Loucy (cell line): ENCODE measurements at regions not wholly inside any gene's neighbourhood (a gene's known extent, or its start where the extent isn't known, plus 50 kb on each side); places are given as distances from the start of the nearest gene placed in this dataset.

Experiments used
- H2AFZ ChIP-seq: fragments of 200-600 bp; sonication (generic); 2 replicates; pipeline ENCODE4 v1.6.0; 2016; ENCODE audit warnings: antibody characterized with exemption, mild to moderate bottlenecking, low read length, moderate library complexity
- H3F3A ChIP-seq: fragments of 200-600 bp; 2 replicates; pipeline ENCODE4 v1.6.0; 2016; ENCODE audit warnings: antibody characterized with exemption, low read depth, mild to moderate bottlenecking
- H3K27me3 ChIP-seq: fragments of 200-600 bp; sonication (generic); 2 replicates; pipeline ENCODE4 v1.6.1; 2014; ENCODE audit warnings: low read length, mild to moderate bottlenecking; ENCODE audit not compliant: insufficient read depth, poor library complexity, severe bottlenecking
- H3K36me3 ChIP-seq: fragments of 200-600 bp; sonication (generic); 2 replicates; pipeline ENCODE4 v1.6.1; 2016; ENCODE audit warnings: low read length; ENCODE audit not compliant: insufficient read depth
- H3K4me1 ChIP-seq: fragments of 200-600 bp; sonication (generic); 2 replicates; pipeline ENCODE4 v1.5.1; 2014; ENCODE audit warnings: low read length, mild to moderate bottlenecking; ENCODE audit not compliant: insufficient read depth, poor library complexity, severe bottlenecking
- H3K4me2 ChIP-seq: fragments of 200-600 bp; sonication (generic); 2 replicates; pipeline ENCODE4 v1.6.0; 2014; ENCODE audit warnings: antibody characterized with exemption, low read length, low read depth, mild to moderate bottlenecking; ENCODE audit not compliant: poor library complexity, severe bottlenecking
- H3K4me3 ChIP-seq: fragments of 200-600 bp; sonication (generic); 2 replicates; pipeline ENCODE4 v1.5.1; 2014; ENCODE audit warnings: low read length, mild to moderate bottlenecking, mixed read lengths; ENCODE audit not compliant: poor library complexity, severe bottlenecking
- H3K79me2 ChIP-seq: fragments of 200-600 bp; sonication (generic); 2 replicates; pipeline ENCODE4 v1.6.1; 2014; ENCODE audit warnings: low read length; ENCODE audit not compliant: insufficient read depth
- H3K9ac ChIP-seq: fragments of 200-600 bp; sonication (generic); 2 replicates; pipeline ENCODE4 v1.6.0; 2014; ENCODE audit warnings: mild to moderate bottlenecking, low read depth, low read length, moderate library complexity; ENCODE audit not compliant: poor library complexity, severe bottlenecking
- H3K9me2 ChIP-seq: fragments of 200-600 bp; sonication (generic); replicated peaks from 2 replicates; pipeline ENCODE4 v1.6.1; 2016; ENCODE audit warnings: low read depth, low read length, mixed read lengths
- H3K9me3 ChIP-seq: fragments of 200-600 bp; sonication (generic); 2 replicates; pipeline ENCODE4 v1.6.1; 2014; ENCODE audit warnings: mild to moderate bottlenecking, antibody characterized with exemption, low read length, low read depth; ENCODE audit not compliant: insufficient read depth
- H4K20me1 ChIP-seq: fragments of 200-600 bp; sonication (generic); 2 replicates; pipeline ENCODE4 v1.6.0; 2014; ENCODE audit warnings: antibody characterized with exemption, low read length, mild to moderate bottlenecking; ENCODE audit not compliant: insufficient read depth, poor library complexity, severe bottlenecking
- CTCF ChIP-seq: fragments of 200-600 bp; sonication (generic); conservative IDR thresholded peaks from 2 replicates; pipeline ENCODE4 v1.5.1; 2014; ENCODE audit warnings: mild to moderate bottlenecking, antibody characterized with exemption, low read length
- EZH2phosphoT487 ChIP-seq: fragments of 200-600 bp; IDR thresholded peaks from 2 replicates; pipeline ENCODE4 v1.6.1; 2018; ENCODE audit warnings: antibody characterized with exemption, mild to moderate bottlenecking, moderate library complexity, borderline replicate concordance

- Histone ChIP-seq H3F3A (no peaks in the 10 kb centered on the region), H3K4me1 (no peaks in the 10 kb centered on the region), H3K9me3 (no peaks in the 10 kb centered on the region), H3K79me2 (no peaks in the 10 kb centered on the region), H3K9ac (no peak overlapping the region), H3K4me3 (no peak overlapping the region), H2AFZ (no peak overlapping the region), H3K36me3 (no peaks in the 10 kb centered on the region), H3K9me2 (no peaks in the 10 kb centered on the region), H3K4me2 (no peak overlapping the region), H4K20me1 (no peaks in the 10 kb centered on the region), H3K27me3 (no peaks in the 10 kb centered on the region)
- TF ChIP-seq CTCF (no peak), EZH2phosphoT487 (no peak)
Observed at GRCh38 chr1:60753036-60753900, 329.1 kb upstream of the NFIA start.

DNA sequence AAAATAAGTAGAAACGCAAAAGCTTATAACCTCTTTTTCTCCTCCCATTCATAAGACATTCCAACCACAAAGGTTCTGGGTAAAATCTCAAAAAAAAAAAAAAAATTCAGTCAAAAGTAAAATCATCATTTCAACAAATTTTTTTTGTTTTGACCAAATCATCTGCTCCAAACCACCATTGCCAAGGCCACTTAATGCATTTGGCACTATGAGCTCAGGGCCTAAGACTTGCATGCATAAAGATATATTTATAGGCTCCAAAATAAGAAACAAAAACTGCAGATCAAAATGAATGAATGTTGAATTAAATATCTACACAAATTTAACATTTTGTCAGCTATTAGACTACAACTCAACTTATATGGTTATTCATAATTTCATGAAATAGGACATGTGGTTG lies 331.1 kb upstream of the NFIA start:
- Histone ChIP-seq H3K27me3 (no peaks in the 10 kb centered on the region), H3K9me3 (no peaks in the 10 kb centered on the region), H3K79me2 (no peaks in the 10 kb centered on the region), H3F3A (no peaks in the 10 kb centered on the region), H2AFZ (no peak overlapping the region), H3K9ac (no peak overlapping the region), H3K4me3 (no peak overlapping the region), H4K20me1 (no peaks in the 10 kb centered on the region), H3K4me1 (no peaks in the 10 kb centered on the region), H3K9me2 (no peaks in the 10 kb centered on the region), H3K4me2 (no peak overlapping the region), H3K36me3 (no peaks in the 10 kb centered on the region)
- TF ChIP-seq EZH2phosphoT487 = no peak
- TF ChIP-seq CTCF = no peak

DNA sequence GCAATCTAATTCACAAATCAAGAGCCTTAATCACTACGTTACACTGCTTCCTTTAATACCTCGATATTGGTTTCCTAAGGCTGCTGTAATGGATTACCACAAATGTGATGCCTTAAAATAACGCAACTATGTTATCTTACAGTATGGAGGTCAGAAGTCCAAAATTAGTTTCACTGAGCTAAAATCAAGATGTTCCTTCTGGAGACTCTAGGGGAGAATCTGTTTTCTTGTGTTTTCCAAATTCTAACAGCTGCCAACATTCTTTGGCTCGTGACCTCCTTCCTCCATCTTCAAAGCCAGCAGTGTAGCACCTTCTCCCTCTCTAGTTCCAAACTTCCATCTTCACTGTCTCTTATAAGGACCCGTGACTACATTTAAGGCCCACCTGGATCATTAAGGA lies 335.0 kb upstream of the NFIA start:
- no peaks in the 10 kb centered on the region for H3K27me3 ChIP-seq
- no peaks in the 10 kb centered on the region for H3F3A ChIP-seq
- no peaks in the 10 kb centered on the region for H3K4me1 ChIP-seq
- H3K79me2 ChIP-seq = no peaks in the 10 kb centered on the region
- no peaks in the 10 kb centered on the region for H3K9me2 ChIP-seq
- no peak overlapping the region for H3K9ac ChIP-seq
- no peak for TF ChIP-seq EZH2phosphoT487
- no peak for TF ChIP-seq CTCF
- H2AFZ ChIP-seq = no peak overlapping the region
- no peaks in the 10 kb centered on the region for H3K36me3 ChIP-seq
- no peaks in the 10 kb centered on the region for H4K20me1 ChIP-seq
- no peak overlapping the region for H3K4me2 ChIP-seq
- no peak overlapping the region for H3K4me3 ChIP-seq
- no peaks in the 10 kb centered on the region for H3K9me3 ChIP-seq
